ENCODE measurements at regions not wholly inside any gene's neighbourhood (a gene's known extent, or its start where the extent isn't known, plus 50 kb on each side); places are given as distances from the start of the nearest gene placed in this dataset.

DNA sequence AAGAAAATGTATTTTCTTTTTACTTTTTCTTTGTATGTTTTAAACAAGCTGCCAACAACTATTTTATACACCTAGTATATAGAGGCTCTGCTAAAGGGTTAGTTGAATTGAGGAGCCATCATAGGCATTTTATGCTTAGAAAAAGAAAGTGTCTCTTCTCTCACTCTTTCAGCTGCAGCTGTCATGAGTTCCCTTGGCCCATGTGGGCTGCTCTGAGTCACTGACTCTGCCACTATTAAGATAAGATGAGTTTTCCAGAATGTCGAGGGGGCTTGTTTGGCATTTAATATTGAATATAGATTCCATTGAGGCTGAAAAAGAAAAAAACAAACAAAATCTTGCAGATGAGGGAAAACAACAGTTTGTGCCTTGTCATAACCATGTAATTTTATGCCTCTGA, 126.0 kb upstream of the PAQR3 start:
- no peak overlapping the region for H3K4me3 ChIP-seq
- BruUV-seq (replicated peaks) = no TSS peak
- ChIA-PET CTCF (ENCODE audit: low intra/inter-chr PET ratio) (no interaction called here), POLR2A (interaction anchor here (0.5 kb wide), 1 partner anchor 9 kb away, joined by 3 read pairs; no protein-coding TSS in a partner anchor)
- FAIRE-seq = peak; percentile 84
- H3K4me2 ChIP-seq (ENCODE audit: insufficient read depth, low read length) = no peak overlapping the region; the same call in 1 of the 2 replicates
- H3K36me3 ChIP-seq (ENCODE audit: control insufficient read depth, insufficient read depth, low read length) = no peaks in the 10 kb centered on the region
- no peak overlapping the region for H3K9ac ChIP-seq (ENCODE audit: insufficient read depth in 1 of 2, low read depth in 2 of 2, low read length in 2 of 2)
- no peaks in the 10 kb centered on the region; a peak in 1 of 5 replicates for H3K4me1 ChIP-seq (replicated peaks in 1 of 2; ENCODE audit: control insufficient read depth in 2 of 2, insufficient read depth in 2 of 2, low read length in 2 of 2)
- H3K27ac ChIP-seq (ENCODE audit: extremely low read depth, low read depth, low read length) = peak overlapping the region; percentile 37; the same call in 2 of the 3 replicates
- intact Hi-C loops (cut with micrococcal nuclease) = no loop called here
- DNase-seq (ENCODE audit: extremely low read depth in 1 of 4, low spot score in 3 of 4) = peak in 2 of 4 experiments; percentile 26 to 56
- H2AFZ ChIP-seq (ENCODE audit: low read depth, low read length) = peak overlapping the region; percentile 73
- 0% methylated on average over 1 of the region's 1 CpG for WGBS (ENCODE audit: insufficient coverage, low coverage, missing lambda C conversion rate)
- H3K9me1 ChIP-seq (ENCODE audit: control insufficient read depth, insufficient read depth, low read length) = no peaks in the 10 kb centered on the region
- no peaks in the 10 kb centered on the region for H4K20me1 ChIP-seq (replicated peaks; ENCODE audit: control insufficient read depth, insufficient read depth, low read length)
- ATAC-seq = 0 out of 3 replicates have a peak, but pooled peaks have one; percentile 42
- H3K27me3 ChIP-seq (ENCODE audit: control insufficient read depth in 2 of 2, insufficient read depth in 2 of 2, low read length in 2 of 2) = no peaks in the 10 kb centered on the region
- no peaks in the 10 kb centered on the region for H3K79me2 ChIP-seq (ENCODE audit: control insufficient read depth, insufficient read depth, low read length)
- no peaks in the 10 kb centered on the region for H3K9me3 ChIP-seq (replicated peaks; ENCODE audit: control insufficient read depth, insufficient read depth, low read depth, low read length)
- in situ Hi-C loops (cut with MboI) = no loop called here
- TF ChIP-seq U2AF2 (optimal IDR thresholded peaks at IDR 0.05; ENCODE audit: low read depth, low read length) (no peak), JUND (IDR thresholded peaks at IDR 0.05; ENCODE audit: borderline replicate concordance, low read depth, low read length) (peak; percentile 72), JUND (tag; IDR thresholded peaks at IDR 0.05; ENCODE audit: borderline replicate concordance, low read depth, low read length) (peak; percentile 66; the same call in 2 of the 3 replicates), ZNF79 (CRISPR knock-in tag; IDR thresholded peaks at IDR 0.05; ENCODE audit: low read depth) (no peak), CHCHD3 (CRISPR knock-in tag; IDR thresholded peaks at IDR 0.05) (no peak), MTA2 (IDR thresholded peaks at IDR 0.05; ENCODE audit: low read depth) (0 out of 2 replicates have a peak, but pooled peaks have one; percentile 8), NFIC (IDR thresholded peaks at IDR 0.05) (no peak), STAT5A (IDR thresholded peaks at IDR 0.05; ENCODE audit: borderline replicate concordance, low read length) (no peak)
- TF ChIP-seq, protein P1, sequence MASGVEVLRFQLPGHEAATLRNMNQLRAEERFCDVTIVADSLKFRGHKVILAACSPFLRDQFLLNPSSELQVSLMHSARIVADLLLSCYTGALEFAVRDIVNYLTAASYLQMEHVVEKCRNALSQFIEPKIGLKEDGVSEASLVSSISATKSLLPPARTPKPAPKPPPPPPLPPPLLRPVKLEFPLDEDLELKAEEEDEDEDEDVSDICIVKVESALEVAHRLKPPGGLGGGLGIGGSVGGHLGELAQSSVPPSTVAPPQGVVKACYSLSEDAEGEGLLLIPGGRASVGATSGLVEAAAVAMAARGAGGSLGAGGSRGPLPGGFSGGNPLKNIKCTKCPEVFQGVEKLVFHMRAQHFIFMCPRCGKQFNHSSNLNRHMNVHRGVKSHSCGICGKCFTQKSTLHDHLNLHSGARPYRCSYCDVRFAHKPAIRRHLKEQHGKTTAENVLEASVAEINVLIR (CRISPR knock-in tag; IDR thresholded peaks at IDR 0.05) = no peak
- TF ChIP-seq, protein P2, sequence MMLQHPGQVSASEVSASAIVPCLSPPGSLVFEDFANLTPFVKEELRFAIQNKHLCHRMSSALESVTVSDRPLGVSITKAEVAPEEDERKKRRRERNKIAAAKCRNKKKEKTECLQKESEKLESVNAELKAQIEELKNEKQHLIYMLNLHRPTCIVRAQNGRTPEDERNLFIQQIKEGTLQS (IDR thresholded peaks at IDR 0.05) = peak; percentile 39; the same call in 1 of the 2 replicates
- TF ChIP-seq, protein P2 (CRISPR knock-in tag; conservative IDR thresholded peaks at IDR 0.05) = no peak

All from K562 (cell line).